ENCODE measurements at regions not wholly inside any gene's neighbourhood (a gene's known extent, or its start where the extent isn't known, plus 50 kb on each side); places are given as distances from the start of the nearest gene placed in this dataset.

DNA sequence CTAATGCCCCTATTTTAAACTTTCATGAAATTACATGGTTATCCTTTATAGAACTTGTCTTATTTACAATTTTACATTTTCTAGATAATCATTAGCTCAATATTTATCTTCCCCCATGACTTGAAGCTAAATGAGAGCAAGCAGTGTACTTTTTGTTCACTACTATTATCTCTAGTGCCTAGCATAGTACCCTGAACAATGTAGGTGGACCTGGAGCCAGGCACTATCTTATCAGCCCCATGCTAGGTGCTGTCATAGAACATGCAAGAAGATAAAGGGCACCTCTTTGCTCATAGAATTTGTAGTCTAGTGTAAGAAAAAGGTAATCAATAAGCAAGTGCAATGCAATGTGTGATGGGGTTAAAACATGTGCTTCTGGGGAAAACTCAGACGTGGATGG is 399.9 kb downstream of the ELAVL2 start:
- TF ChIP-seq POLR2A (IDR thresholded peaks at IDR 0.05) (no peak), CTCF (IDR thresholded peaks at IDR 0.05) (no peak)

Measured in vagina (tissue), 2 donors.